ENCODE measurements at regions not wholly inside any gene's neighbourhood (a gene's known extent, or its start where the extent isn't known, plus 50 kb on each side); places are given as distances from the start of the nearest gene placed in this dataset.

GRCh38 chr1:38242506-38242905 lies 195.9 kb upstream of the POU3F1 start:
- DNase-seq = no peak

- DNase-seq = no peak
Observed at GRCh38 chr1:38241594-38242334, 195.2 kb upstream of the POU3F1 start.

- no peak for DNase-seq
Observed at GRCh38 chr1:38240618-38241017, 194.0 kb upstream of the POU3F1 start.

GRCh38 chr1:38239258-38239835 lies 192.8 kb upstream of the POU3F1 start:
- no peak for DNase-seq

- no peak for DNase-seq
Observed at GRCh38 chr1:38238294-38238693, 191.7 kb upstream of the POU3F1 start.

GRCh38 chr1:38235705-38236104 lies 189.1 kb upstream of the POU3F1 start:
- no peak for DNase-seq

GRCh38 chr1:38231941-38232340 lies 185.3 kb upstream of the POU3F1 start:
- no peak for DNase-seq

GRCh38 chr1:38228718-38229117 lies 182.1 kb upstream of the POU3F1 start:
- DNase-seq = no peak

- no peak for DNase-seq
Observed at GRCh38 chr1:38225745-38226144, 179.2 kb upstream of the POU3F1 start.

GRCh38 chr1:38223391-38223790 lies 176.8 kb upstream of the POU3F1 start:
- DNase-seq = no peak

GRCh38 chr1:38222891-38223290 lies 176.3 kb upstream of the POU3F1 start:
- DNase-seq = no peak

GRCh38 chr1:38221006-38221649 lies 174.5 kb upstream of the POU3F1 start:
- DNase-seq = no peak

GRCh38 chr1:38217316-38217715 lies 170.7 kb upstream of the POU3F1 start:
- DNase-seq = no peak

- DNase-seq = no peak
Observed at GRCh38 chr1:38213646-38214434, 167.2 kb upstream of the POU3F1 start.

- no peak for DNase-seq
Observed at GRCh38 chr1:38210895-38211177, 164.2 kb upstream of the POU3F1 start.

GRCh38 chr1:38210021-38210894 lies 163.7 kb upstream of the POU3F1 start:
- DNase-seq = no peak

- no peak for DNase-seq
Observed at GRCh38 chr1:38208716-38209632, 162.4 kb upstream of the POU3F1 start.

- DNase-seq = no peak
Observed at GRCh38 chr1:38207906-38208305, 161.3 kb upstream of the POU3F1 start.

GRCh38 chr1:38207275-38207674 lies 160.7 kb upstream of the POU3F1 start:
- DNase-seq = no peak

GRCh38 chr1:38204698-38205097 lies 158.1 kb upstream of the POU3F1 start:
- DNase-seq = no peak

- no peak for DNase-seq
Observed at GRCh38 chr1:38203441-38203840, 156.8 kb upstream of the POU3F1 start.

GRCh38 chr1:38201431-38201830 lies 154.8 kb upstream of the POU3F1 start:
- DNase-seq = no peak
